Sigmoid colon (tissue), 4 donors: ENCODE measurements at regions not wholly inside any gene's neighbourhood (a gene's known extent, or its start where the extent isn't known, plus 50 kb on each side); places are given as distances from the start of the nearest gene placed in this dataset.

Source experiments
- CTCF ChIP-seq, 4 experiments: fragments of 450-650 bp in 3 of 4; fragments of 200-600 bp in 1 of 4; IDR thresholded peaks; one replicate each; pipeline ENCODE4 v1.5.1; 2016 to 2019; ENCODE audit warnings: antibody characterized with exemption in 4 of 4, mild to moderate bottlenecking in 3 of 4, moderate library complexity in 2 of 4
- EP300 ChIP-seq, 4 donors: sonication (generic); formaldehyde crosslinking; IDR thresholded peaks; one replicate each; pipeline ENCODE4 v1.6.1; 2017; ENCODE audit warnings: antibody characterized with exemption in 4 of 4
- POLR2A ChIP-seq, 2 donors: fragments of 450-650 bp; IDR thresholded peaks; one replicate each; pipeline ENCODE4 v1.6.1; 2016; ENCODE audit warnings: antibody characterized with exemption in 2 of 2, mild to moderate bottlenecking in 2 of 2, moderate library complexity in 2 of 2
- POLR2AphosphoS5 ChIP-seq, 4 donors: sonication (generic); formaldehyde crosslinking; IDR thresholded peaks; one replicate each; pipeline ENCODE4 v1.6.1; 2017; ENCODE audit warnings: antibody characterized with exemption in 4 of 4

GRCh38 chr12:82529954-82530353 lies 156.8 kb upstream of the TMTC2 start:
- TF ChIP-seq POLR2A (IDR thresholded peaks at IDR 0.05) (no peak), CTCF (IDR thresholded peaks at IDR 0.05) (no peak), POLR2AphosphoS5 (IDR thresholded peaks at IDR 0.05) (no peak), EP300 (IDR thresholded peaks at IDR 0.05) (no peak)
